ENCODE measurements at regions not wholly inside any gene's neighbourhood (a gene's known extent, or its start where the extent isn't known, plus 50 kb on each side); places are given as distances from the start of the nearest gene placed in this dataset.

GRCh38 chr18:55833543-55833942 lies 245.6 kb upstream of the TCF4 start:
- Histone ChIP-seq H2BK15ac (ENCODE audit: low read depth, low read length) (peak overlapping the region; percentile 98), H3K36me3 (ENCODE audit: control insufficient read depth, insufficient read depth, low read length) (no peaks in the 10 kb centered on the region), H2BK5ac (ENCODE audit: low read depth, low read length, poor library complexity, severe bottlenecking) (peak overlapping the region; percentile 99), H3K27ac (ENCODE audit: insufficient read depth, low read length) (peak overlapping the region; percentile 85; the same call in 1 of the 2 replicates), H4K20me1 (ENCODE audit: insufficient read depth, low read length) (no peaks in the 10 kb centered on the region), H2AK9ac (replicated peaks; ENCODE audit: low read depth, low read length, poor library complexity) (peak overlapping the region; percentile 81), H3K18ac (ENCODE audit: low read depth, low read length) (peak overlapping the region; percentile 95; the same call in 1 of the 2 replicates), H3K79me1 (ENCODE audit: low read depth in 1 of 2, low read length in 2 of 2) (no peaks in the 10 kb centered on the region), H3K9me3 (ENCODE audit: control insufficient read depth, insufficient read depth, low read length) (peaks cover 6% of the 10 kb centered on the region; the same call in 1 of the 2 replicates), H3K4me2 (ENCODE audit: low read depth, low read length) (peak overlapping the region; percentile 53; the same call in 1 of the 2 replicates), H2BK20ac (ENCODE audit: low read depth, low read length) (peak overlapping the region; percentile 99), H3K14ac (replicated peaks; ENCODE audit: low read depth, low read length) (peak overlapping the region; percentile 80), H2AFZ (replicated peaks; ENCODE audit: low read length, poor library complexity) (peak overlapping the region; percentile 38), H3K9me1 (ENCODE audit: insufficient read depth, low read length) (peaks cover 4% of the 10 kb centered on the region; the same call in 1 of the 2 replicates), H3K23ac (ENCODE audit: low read depth, low read length) (peak overlapping the region; percentile 80), H3K27me3 (ENCODE audit: control insufficient read depth, insufficient read depth, low read length) (no peaks in the 10 kb centered on the region), H2AK5ac (ENCODE audit: low read depth, low read length) (peak overlapping the region; percentile 98), H3K4me3 (ENCODE audit: insufficient read depth, low read depth, low read length) (no peak overlapping the region), H3K9ac (ENCODE audit: low read depth, low read length) (no peak overlapping the region), H3K56ac (ENCODE audit: extremely low read depth, insufficient read depth, low read length) (peak overlapping the region; percentile 78), H4K91ac (ENCODE audit: insufficient read depth, low read depth, low read length) (peak overlapping the region; percentile 96), H3K4me1 (ENCODE audit: control insufficient read depth, insufficient read depth, low read length) (peaks cover 8% of the 10 kb centered on the region), H2BK120ac (ENCODE audit: low read depth, low read length) (peak overlapping the region; percentile 98), H4K5ac (ENCODE audit: low read depth, low read length) (peak overlapping the region; percentile 88; the same call in 1 of the 2 replicates), H4K8ac (ENCODE audit: low read depth in 2 of 2, low read length in 2 of 2) (peak overlapping the region; percentile 87 to 90), H3K4ac (ENCODE audit: low read depth, low read length) (peak overlapping the region; percentile 96)
- TF ChIP-seq RFX5 (IDR thresholded peaks at IDR 0.05; ENCODE audit: low read depth, low read length) (no peak), BHLHE40 (IDR thresholded peaks at IDR 0.05; ENCODE audit: low read depth, low read length) (peak; percentile 94), FOS (IDR thresholded peaks at IDR 0.05; ENCODE audit: low read depth, low read length) (peak; percentile 98), CEBPB (IDR thresholded peaks at IDR 0.05; ENCODE audit: low read depth, low read length) (peak; percentile 95), MXI1 (IDR thresholded peaks at IDR 0.05; ENCODE audit: borderline replicate concordance, low read depth, low read length) (peak; percentile 46; the same call in 1 of the 2 replicates), USF2 (IDR thresholded peaks at IDR 0.05; ENCODE audit: low read depth, low read length) (no peak), MAZ (IDR thresholded peaks at IDR 0.05; ENCODE audit: borderline replicate concordance, low read depth, low read length) (peak; percentile 43; the same call in 1 of the 2 replicates), MAFK (IDR thresholded peaks at IDR 0.05; ENCODE audit: low read depth, low read length) (peak; percentile 30; the same call in 1 of the 2 replicates), SMC3 (IDR thresholded peaks at IDR 0.05; ENCODE audit: low read depth, low read length) (peak; percentile 10; the same call in 1 of the 2 replicates), NFE2L2 (IDR thresholded peaks at IDR 0.05; ENCODE audit: low read depth, low read length) (peak; percentile 58; the same call in 1 of the 2 replicates), POLR2A (IDR thresholded peaks at IDR 0.05; ENCODE audit: low read depth, low read length) (no peak), RCOR1 (IDR thresholded peaks at IDR 0.05; ENCODE audit: insufficient replicate concordance, low read length) (peak; percentile 58), RAD21 (IDR thresholded peaks at IDR 0.05; ENCODE audit: low read length) (peak; percentile 9; the same call in 1 of the 2 replicates), CHD1 (IDR thresholded peaks at IDR 0.05; ENCODE audit: low read depth, low read length) (no peak), ELK1 (IDR thresholded peaks at IDR 0.05; ENCODE audit: borderline replicate concordance, low read depth, low read length) (no peak), CTCF (conservative IDR thresholded peaks at IDR 0.05; ENCODE audit: low read depth, low read length) (no peak)
- WGBS, 2 experiments (ENCODE audit: extremely low coverage in 2 of 2, insufficient read length in 1 of 2): 0% methylated on average over 1 of the region's 4 CpGs; no CpG with 5 or more reads in 1 of the 2 experiments
- DNase-seq: peak; percentile 99
- CTCF ChIA-PET: no interaction called here
- in situ Hi-C loops (cut with MboI; ENCODE audit: low sequenced_read_pairs): no loop called here
- ATAC-seq (ENCODE audit: low read depth): peak; percentile 99
- POLR2A ChIA-PET (ENCODE audit: unreplicated experiment): no interaction called here
- no TSS peak for BruUV-seq (replicated peaks)
- dilution Hi-C loops (cut with HindIII; ENCODE audit: low sequenced_read_pairs, unreplicated experiment): no loop called here
- intact Hi-C loops (cut with micrococcal nuclease): no loop called here

All from IMR-90 (cell line).